Medulla oblongata (tissue), 1 donor: ENCODE measurements at regions not wholly inside any gene's neighbourhood (a gene's known extent, or its start where the extent isn't known, plus 50 kb on each side); places are given as distances from the start of the nearest gene placed in this dataset.
"Not testable (repeated sequence)": the region's sequence is repeated elsewhere in the genome, so short reads cannot be mapped to it uniquely, and the experiment has no call there.

ENCODE experiments used
- DNase-seq: peaks from one replicate; pipeline ENCODE4 v3.0.0-alpha.2; 2015; ENCODE audit errors: extremely low spot score

GRCh38 chrX:40950546-40950945 is 134.7 kb upstream of the USP9X start:
- no peak for DNase-seq

GRCh38 chrX:40951407-40951806 is 133.8 kb upstream of the USP9X start:
- not testable (repeated sequence) for DNase-seq

- DNase-seq, result no peak
Measured at GRCh38 chrX:40952855-40953254, 132.4 kb upstream of the USP9X start.

GRCh38 chrX:40953369-40953768 is 131.9 kb upstream of the USP9X start:
- DNase-seq, result no peak

GRCh38 chrX:40960041-40960440 is 125.2 kb upstream of the USP9X start:
- no peak for DNase-seq

GRCh38 chrX:40962793-40963407 is 122.3 kb upstream of the USP9X start:
- no peak for DNase-seq

- no peak for DNase-seq
Measured at GRCh38 chrX:40964008-40964407, 121.2 kb upstream of the USP9X start.

- DNase-seq, result no peak
Measured at GRCh38 chrX:40964633-40965586, 120.3 kb upstream of the USP9X start.

GRCh38 chrX:40966213-40966820 is 118.9 kb upstream of the USP9X start:
- DNase-seq, result no peak

GRCh38 chrX:40968180-40968579 is 117.1 kb upstream of the USP9X start:
- no peak for DNase-seq

- no peak for DNase-seq
Measured at GRCh38 chrX:40971736-40972135, 113.5 kb upstream of the USP9X start.

- DNase-seq, result no peak
Measured at GRCh38 chrX:40973619-40974018, 111.6 kb upstream of the USP9X start.

- DNase-seq, result no peak
Measured at GRCh38 chrX:40975951-40976350, 109.3 kb upstream of the USP9X start.

- DNase-seq, result no peak
Measured at GRCh38 chrX:40976981-40977380, 108.3 kb upstream of the USP9X start.

- no peak for DNase-seq
Measured at GRCh38 chrX:40984962-40985361, 100.3 kb upstream of the USP9X start.

GRCh38 chrX:40987413-40987812 is 97.8 kb upstream of the USP9X start:
- DNase-seq, result no peak

GRCh38 chrX:40988100-40988499 is 97.1 kb upstream of the USP9X start:
- no peak for DNase-seq

- not testable (repeated sequence) for DNase-seq
Measured at GRCh38 chrX:40993395-40993794, 91.8 kb upstream of the USP9X start.

GRCh38 chrX:40996886-40997530 is 88.2 kb upstream of the USP9X start:
- peak; percentile 43 for DNase-seq

GRCh38 chrX:40998123-40998522 is 87.1 kb upstream of the USP9X start:
- no peak for DNase-seq

GRCh38 chrX:41001327-41001726 is 83.9 kb upstream of the USP9X start:
- DNase-seq, result no peak

GRCh38 chrX:41002026-41002425 is 83.2 kb upstream of the USP9X start:
- no peak for DNase-seq
